ENCODE measurements at regions not wholly inside any gene's neighbourhood (a gene's known extent, or its start where the extent isn't known, plus 50 kb on each side); places are given as distances from the start of the nearest gene placed in this dataset.
"Not testable (repeated sequence)": the region's sequence is repeated elsewhere in the genome, so short reads cannot be mapped to it uniquely, and the experiment has no call there.

GRCh38 chr21:7853836-7854235 is 2667.5 kb upstream of the TPTE start:
- not testable (repeated sequence) for TF ChIP-seq ZNF8 (CRISPR knock-in tag; IDR thresholded peaks at IDR 0.05); ARNTL (CRISPR knock-in tag; IDR thresholded peaks at IDR 0.05; ENCODE audit: borderline replicate concordance, low read depth); CREB5 (CRISPR knock-in tag; IDR thresholded peaks at IDR 0.05; ENCODE audit: low read depth); ISL1 (CRISPR knock-in tag; IDR thresholded peaks at IDR 0.05); TCF4 (CRISPR knock-in tag; IDR thresholded peaks at IDR 0.05; ENCODE audit: borderline replicate concordance)

Data from SK-N-SH treated with all-trans-retinoic acid at 6 μM for 48 hours (cell line).